Islet precursor cell (in vitro differentiated cells): ENCODE measurements at regions not wholly inside any gene's neighbourhood (a gene's known extent, or its start where the extent isn't known, plus 50 kb on each side); places are given as distances from the start of the nearest gene placed in this dataset.

Source experiments
- DNase-seq: peaks from one replicate; pipeline ENCODE4 v3.0.0-alpha.2; 2018

DNA sequence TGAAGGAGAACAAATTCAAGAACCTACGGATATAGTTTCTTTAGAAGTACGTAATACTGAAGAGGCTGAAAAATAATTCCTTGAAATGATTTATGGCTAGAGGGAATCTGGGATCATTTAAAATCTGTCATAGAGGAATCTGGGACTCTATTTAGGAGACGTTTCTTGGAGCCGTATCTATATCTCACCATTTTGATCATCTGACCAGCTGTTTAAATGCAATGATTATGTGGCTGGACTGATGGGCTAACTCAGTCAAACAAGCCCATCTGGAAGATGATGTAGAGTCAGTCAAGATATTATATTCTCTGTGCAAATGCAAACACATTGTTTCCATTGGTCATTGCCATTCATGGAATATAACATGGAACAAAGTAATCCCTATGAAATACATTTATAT lies 467.7 kb upstream of the ZFHX3 start:
- DNase-seq, result no peak

GRCh38 chr16:73510852-73511251 lies 462.9 kb upstream of the ZFHX3 start:
- no peak for DNase-seq

DNA sequence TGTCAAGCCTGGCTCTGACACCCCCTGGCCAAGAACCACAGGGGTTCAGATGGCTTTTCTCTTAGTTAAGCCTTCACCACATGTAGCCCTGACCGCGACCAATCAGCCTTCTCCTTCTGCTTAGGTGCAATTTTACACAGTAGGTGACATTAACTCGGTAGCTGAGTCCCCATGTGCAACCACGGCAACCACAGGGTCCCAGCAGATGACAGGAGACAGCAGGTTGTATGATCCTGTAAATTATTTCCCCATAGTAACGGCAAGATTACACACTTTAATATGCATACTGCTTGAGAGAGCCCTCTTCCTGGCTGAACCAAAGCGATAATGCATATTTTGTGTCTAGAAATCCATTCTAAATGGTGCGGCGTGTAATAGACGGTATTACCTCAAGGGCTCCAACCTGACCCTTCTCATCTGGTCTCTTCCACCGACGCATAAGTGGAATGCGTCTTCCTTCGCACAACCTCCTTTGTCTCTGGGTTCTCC lies 458.7 kb upstream of the ZFHX3 start:
- DNase-seq, result no peak

GRCh38 chr16:73505577-73505976 lies 457.6 kb upstream of the ZFHX3 start:
- no peak for DNase-seq

DNA sequence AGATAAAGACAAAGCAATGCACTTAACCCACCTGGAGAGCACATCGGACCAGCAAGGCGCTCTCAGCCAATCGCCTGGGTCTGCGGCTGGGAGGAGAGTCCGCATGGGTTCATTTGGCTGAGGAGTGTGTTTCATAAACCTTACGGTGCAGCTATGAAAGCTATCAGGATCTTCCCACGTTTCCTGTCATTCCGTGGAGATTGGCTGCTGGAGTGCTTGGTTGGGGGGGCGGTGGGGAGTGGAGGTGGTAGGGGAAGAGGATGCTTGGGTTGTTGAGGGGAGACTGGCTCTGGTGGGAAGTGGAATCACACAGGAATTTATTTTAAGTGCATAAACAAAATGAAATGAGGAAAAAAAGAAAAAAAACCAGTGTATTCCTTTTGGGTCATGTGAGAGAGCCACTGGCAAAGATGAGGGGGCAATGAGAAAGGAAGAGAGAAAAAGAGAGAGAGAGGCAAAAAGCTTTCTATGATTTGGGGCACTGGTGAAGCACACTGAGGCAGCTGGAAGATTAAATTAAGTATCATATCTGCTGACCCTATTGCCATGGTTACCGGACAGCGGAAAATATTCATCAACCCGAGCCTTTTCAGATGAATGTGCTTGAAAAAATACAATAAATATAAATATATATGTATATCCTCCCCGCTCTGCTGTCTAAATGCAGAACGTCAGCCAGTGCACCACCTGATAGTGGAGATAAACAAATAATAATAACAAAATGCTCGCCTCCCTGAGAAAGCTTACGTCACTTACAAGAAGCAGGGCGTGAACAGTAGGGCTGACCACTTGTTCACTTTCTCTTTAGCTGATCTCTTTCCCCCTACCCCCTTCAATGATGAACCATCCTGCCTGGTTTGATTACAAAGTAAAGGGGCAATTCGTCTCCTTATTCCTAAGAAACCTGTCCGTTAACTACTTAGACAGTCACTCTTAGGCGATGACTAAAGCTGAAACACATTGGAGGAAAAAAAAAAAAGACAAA lies 457.0 kb upstream of the ZFHX3 start:
- DNase-seq, result no peak

GRCh38 chr16:73503093-73503492 lies 455.2 kb upstream of the ZFHX3 start:
- DNase-seq, result no peak

GRCh38 chr16:73499276-73499675 lies 451.3 kb upstream of the ZFHX3 start:
- peak; percentile 17 for DNase-seq

- peak; percentile 14 for DNase-seq
Measured at GRCh38 chr16:73485880-73486279, 438.0 kb upstream of the ZFHX3 start.

DNA sequence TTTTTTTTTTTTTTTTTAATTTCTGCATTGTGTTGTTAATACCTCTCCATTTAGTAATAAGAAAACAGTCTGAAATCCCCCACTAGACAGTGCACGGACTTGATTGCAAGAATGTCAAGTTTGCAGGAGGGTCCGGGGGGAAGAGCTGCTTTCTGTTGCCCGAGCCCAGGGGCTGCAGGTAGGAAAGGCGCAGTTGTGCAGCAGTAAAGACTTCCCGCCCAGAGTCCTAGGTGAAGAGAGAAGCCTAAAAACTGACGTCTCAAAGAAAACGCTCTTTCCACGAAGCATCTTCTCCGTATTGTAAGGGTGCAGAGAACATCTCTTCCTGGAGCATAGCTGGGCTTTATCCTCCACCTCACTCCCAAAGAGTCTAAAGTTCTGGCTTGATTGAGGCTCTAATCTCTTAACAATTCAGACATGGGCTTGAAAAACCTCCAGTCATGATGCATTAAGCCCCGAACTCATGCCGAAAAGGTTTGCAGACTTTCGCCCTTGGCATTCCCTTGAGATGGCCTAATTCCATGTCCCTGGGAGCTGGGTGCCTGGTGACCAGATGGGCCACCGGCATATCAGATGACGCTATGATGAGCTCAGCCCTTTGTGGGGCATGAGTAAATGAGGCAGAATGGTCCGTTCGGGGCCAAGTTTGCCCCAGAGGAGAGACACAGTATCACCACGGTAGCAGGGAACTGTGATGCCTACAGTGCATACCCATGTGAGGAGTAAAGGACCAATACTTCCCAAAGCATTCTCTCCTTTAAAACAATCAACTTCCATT lies 436.2 kb upstream of the ZFHX3 start:
- DNase-seq, result peak; percentile 37

DNA sequence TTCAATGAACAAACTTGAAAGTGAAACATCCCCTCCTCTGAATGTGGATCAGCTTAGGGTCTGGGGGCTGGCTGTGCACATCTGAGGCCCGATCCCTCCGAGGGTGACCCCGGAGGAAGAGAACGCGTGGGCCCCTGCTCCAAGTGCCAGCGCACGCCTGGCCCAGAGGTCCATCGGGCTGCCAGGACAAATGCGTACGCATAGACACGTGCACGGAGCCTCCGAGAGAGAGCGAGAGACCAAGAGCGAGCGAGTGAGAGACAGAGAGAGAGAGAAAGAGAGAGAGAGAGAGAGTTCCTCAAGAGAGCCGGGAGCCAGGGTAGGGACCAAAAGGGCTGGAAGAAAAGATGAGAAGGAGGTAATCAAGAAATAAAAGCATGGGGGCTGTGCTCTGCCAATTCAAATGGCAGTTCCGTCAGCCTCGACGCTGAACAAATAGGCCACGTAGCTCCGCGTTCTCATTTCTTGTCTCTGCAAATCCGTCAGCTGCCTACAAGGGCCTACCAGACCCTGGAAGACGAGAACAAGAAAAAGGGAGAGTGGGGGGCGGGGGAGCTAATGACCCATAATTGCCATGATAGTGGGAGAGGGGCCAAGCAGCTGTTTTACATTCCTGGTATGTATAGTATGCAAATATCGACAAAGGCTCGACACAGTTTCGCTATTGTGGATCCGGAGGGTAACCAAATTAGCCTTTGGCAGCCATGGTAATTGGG lies 435.3 kb upstream of the ZFHX3 start:
- DNase-seq, result peak; percentile 66

DNA sequence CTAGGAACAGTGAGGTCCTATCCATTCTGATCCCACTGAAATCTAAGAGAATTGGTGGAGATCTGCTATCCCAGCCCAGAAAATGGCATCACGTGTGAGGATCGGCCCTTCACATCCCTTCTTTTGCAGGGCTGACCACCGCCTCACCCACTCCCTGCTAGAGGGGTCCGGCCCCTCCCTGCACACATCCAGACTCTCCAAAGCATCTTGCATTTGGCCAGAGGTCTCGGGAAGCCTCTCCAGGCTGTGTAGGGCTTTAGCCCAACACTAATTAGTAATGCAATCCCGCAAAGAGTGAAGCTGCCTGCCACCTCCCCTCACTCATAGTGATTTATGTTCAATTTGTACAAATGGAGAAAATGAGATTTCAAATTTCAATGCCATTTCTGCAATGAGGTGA lies 434.4 kb upstream of the ZFHX3 start:
- peak; percentile 16 for DNase-seq

DNA sequence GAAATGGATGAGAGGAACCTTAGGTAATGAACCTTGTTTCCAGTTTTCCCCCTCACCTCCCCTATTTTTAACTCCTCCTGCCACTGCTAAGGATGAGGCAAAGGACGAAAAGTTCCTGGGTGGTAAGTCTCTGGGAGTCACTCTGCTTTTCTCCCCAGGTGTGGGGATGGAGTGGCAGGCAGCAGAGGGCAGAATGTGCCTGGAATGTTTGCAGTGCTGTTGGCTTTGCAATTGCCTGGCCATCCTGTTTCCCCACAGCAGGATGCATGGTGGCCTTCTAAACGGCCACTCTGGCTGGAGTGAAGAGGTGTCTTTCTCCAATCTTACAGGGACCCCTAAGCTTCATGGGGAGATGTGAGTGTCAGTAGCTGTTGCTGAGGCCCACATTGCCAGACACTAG lies 432.5 kb upstream of the ZFHX3 start:
- DNase-seq, result peak; percentile 48

- peak; percentile 18 for DNase-seq
Measured at GRCh38 chr16:73473713-73474112, 425.8 kb upstream of the ZFHX3 start.

- DNase-seq, result peak; percentile 23
Measured at GRCh38 chr16:73464834-73465233, 416.9 kb upstream of the ZFHX3 start.

DNA sequence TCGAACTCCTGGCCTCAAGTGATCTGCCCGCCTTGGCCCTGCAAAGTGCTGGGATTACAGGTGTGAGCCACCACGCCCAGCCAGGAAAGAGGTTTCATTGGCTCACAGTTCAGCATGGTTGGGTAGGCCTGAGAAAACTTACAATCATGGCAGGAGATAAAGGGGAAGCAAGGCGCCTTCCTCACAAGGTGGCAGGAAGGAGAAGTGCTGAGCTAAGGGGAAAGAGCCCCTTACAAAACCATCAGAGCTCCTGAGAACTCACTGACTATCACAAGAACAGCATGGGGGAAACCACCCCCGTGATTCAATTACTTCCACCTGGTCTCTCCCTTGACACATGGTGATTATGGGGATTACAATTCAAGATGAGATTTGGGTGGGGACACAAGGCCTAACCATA lies 411.7 kb upstream of the ZFHX3 start:
- peak; percentile 13 for DNase-seq

DNA sequence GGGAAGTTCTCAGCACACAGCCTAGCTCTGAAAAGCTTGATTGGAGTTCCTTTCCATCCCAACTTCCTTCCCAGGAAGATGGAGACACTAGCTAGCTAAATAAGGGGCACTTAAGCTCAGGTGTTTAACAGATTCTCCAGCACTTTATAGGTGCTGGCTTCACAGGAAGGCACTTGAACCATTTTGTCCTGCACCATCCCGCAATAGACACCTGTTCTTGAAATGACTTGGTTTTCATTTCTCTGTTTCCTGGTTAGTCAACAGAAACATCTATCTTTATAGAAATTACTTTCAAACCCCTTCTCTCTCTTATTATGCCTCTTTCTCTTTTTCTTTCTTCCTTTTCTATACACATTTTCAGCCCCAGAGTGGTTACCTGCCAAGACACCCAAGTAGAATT lies 409.9 kb upstream of the ZFHX3 start:
- peak; percentile 1 for DNase-seq

- DNase-seq, result no peak
Measured at GRCh38 chr16:73448970-73449369, 401.0 kb upstream of the ZFHX3 start.

DNA sequence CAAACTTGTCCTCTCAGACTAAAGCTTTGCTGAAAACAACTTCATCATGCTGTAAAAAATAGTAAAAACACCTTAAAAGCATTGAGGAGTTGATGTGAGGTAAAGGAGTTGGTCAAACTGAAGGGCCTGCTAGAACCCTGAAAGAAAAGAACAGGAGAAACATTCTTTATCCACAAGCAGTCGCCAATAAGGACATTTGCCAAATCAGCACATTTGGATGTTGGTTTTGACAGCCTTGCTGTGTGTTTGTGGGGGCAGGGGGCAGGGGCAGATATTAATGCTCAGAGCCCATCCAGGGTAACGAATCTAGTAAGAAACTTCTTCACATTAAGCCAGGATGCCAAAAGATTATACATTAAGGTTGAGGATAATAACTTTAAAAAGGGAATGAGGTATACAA lies 399.9 kb upstream of the ZFHX3 start:
- peak; percentile 2 for DNase-seq

- peak; percentile 32 for DNase-seq
Measured at GRCh38 chr16:73434621-73435020, 386.7 kb upstream of the ZFHX3 start.

GRCh38 chr16:73433731-73434307 lies 385.9 kb upstream of the ZFHX3 start:
- no peak for DNase-seq

GRCh38 chr16:73432850-73433730 lies 385.2 kb upstream of the ZFHX3 start:
- peak; percentile 41 for DNase-seq

DNA sequence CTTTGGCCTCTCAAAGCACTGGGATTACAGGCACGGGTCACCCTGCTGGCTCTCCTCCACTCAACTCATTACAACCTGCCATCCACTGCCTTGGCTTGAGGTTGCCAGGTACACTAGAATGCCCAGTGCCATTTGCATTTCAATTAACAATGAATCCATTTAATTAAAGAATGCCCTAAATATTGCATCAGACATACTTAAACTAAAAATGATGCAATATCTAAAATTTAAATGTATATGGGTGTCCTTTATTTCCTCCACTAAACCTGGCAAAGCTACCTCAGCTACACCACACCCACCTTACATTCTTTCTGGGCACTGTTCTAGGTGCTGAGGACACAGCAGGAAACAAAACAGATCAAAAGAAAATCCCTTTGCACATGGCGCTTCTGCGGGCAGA lies 382.2 kb upstream of the ZFHX3 start:
- DNase-seq, result no peak
